Fibroblast of skin of scalp (primary cell): ENCODE measurements at regions not wholly inside any gene's neighbourhood (a gene's known extent, or its start where the extent isn't known, plus 50 kb on each side); places are given as distances from the start of the nearest gene placed in this dataset.

Source experiments
- DNase-seq: peaks from one replicate; pipeline ENCODE4 v3.0.0-alpha.2; 2013

- no peak for DNase-seq
These were observed 262.7 kb upstream of the GADL1 start for GRCh38 chr3:31157047-31157694.

GRCh38 chr3:31157893-31158620 lies 263.6 kb upstream of the GADL1 start:
- DNase-seq = peak; percentile 93

- DNase-seq = no peak
These were observed 265.0 kb upstream of the GADL1 start for GRCh38 chr3:31159331-31160039.

GRCh38 chr3:31161889-31162288 lies 267.4 kb upstream of the GADL1 start:
- DNase-seq = peak; percentile 33

GRCh38 chr3:31164381-31164780 lies 269.9 kb upstream of the GADL1 start:
- no peak for DNase-seq

GRCh38 chr3:31165399-31165860 lies 271.0 kb upstream of the GADL1 start:
- peak; percentile 34 for DNase-seq

GRCh38 chr3:31166249-31166885 lies 271.9 kb upstream of the GADL1 start:
- DNase-seq = peak; percentile 85

- no peak for DNase-seq
These were observed 273.2 kb upstream of the GADL1 start for GRCh38 chr3:31167666-31168065.

- peak; percentile 97 for DNase-seq
These were observed 276.6 kb upstream of the GADL1 start for GRCh38 chr3:31170932-31171670.

- DNase-seq = no peak
These were observed 277.9 kb upstream of the GADL1 start for GRCh38 chr3:31172336-31172735.

- no peak for DNase-seq
These were observed 278.8 kb upstream of the GADL1 start for GRCh38 chr3:31173118-31173718.

GRCh38 chr3:31174079-31174478 lies 279.6 kb upstream of the GADL1 start:
- no peak for DNase-seq

- no peak for DNase-seq
These were observed 281.6 kb upstream of the GADL1 start for GRCh38 chr3:31176045-31176444.

GRCh38 chr3:31178467-31178866 lies 284.0 kb upstream of the GADL1 start:
- no peak for DNase-seq

GRCh38 chr3:31179768-31180167 lies 285.3 kb upstream of the GADL1 start:
- DNase-seq = no peak

- no peak for DNase-seq
These were observed 285.8 kb upstream of the GADL1 start for GRCh38 chr3:31180274-31180673.

GRCh38 chr3:31181661-31182060 lies 287.2 kb upstream of the GADL1 start:
- DNase-seq = no peak

- DNase-seq = no peak
These were observed 288.2 kb upstream of the GADL1 start for GRCh38 chr3:31182661-31183060.

- DNase-seq = no peak
These were observed 290.0 kb upstream of the GADL1 start for GRCh38 chr3:31184261-31185061.

GRCh38 chr3:31185062-31185357 lies 290.5 kb upstream of the GADL1 start:
- no peak for DNase-seq

- DNase-seq = no peak
These were observed 291.6 kb upstream of the GADL1 start for GRCh38 chr3:31186041-31186440.
